ENCODE measurements at regions not wholly inside any gene's neighbourhood (a gene's known extent, or its start where the extent isn't known, plus 50 kb on each side); places are given as distances from the start of the nearest gene placed in this dataset.

DNA sequence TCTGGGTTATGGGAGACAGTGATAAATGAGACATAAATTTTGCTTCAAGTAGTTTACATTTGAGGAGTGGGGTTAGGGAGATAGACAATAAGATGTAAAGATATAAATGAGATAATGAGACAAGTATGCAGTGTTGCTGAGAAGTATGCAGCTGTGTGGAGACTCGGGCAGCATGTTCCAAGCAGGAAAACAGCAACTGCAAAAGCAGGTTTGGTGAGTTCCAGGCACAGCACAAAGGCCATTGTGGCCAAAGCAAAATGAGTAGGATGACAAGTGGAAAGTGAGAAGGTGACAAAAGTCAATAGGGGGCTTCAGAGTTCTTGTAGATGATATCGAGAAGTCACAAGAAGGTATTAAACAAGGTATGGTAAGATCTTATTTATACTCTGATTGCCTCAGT lies 259.1 kb upstream of the PEX5L start:
- no peaks in the 10 kb centered on the region for H4K20me1 ChIP-seq (ENCODE audit: control insufficient read depth, insufficient read depth, low read length, poor library complexity, severe bottlenecking)
- Mint-ChIP-seq H3K4me3 (no peak overlapping the region), H3K27me3 (peaks cover 13% of the 10 kb centered on the region), H3K4me1 (no peaks in the 10 kb centered on the region), H3K9me3 (ENCODE audit: insufficient read depth) (no peaks in the 10 kb centered on the region), H3K27ac (no peak overlapping the region)
- no peaks in the 10 kb centered on the region for H3K4me1 ChIP-seq (ENCODE audit: control insufficient read depth in 2 of 2, insufficient read depth in 2 of 2, low read length in 2 of 2)
- H3K9ac ChIP-seq (ENCODE audit: low read length): no peak overlapping the region
- ChIA-PET CTCF (no interaction called here), POLR2A (no interaction called here)
- no peak for ATAC-seq (ENCODE audit: low read depth)
- no peaks in the 10 kb centered on the region for H3K27me3 ChIP-seq (replicated peaks in 1 of 4; ENCODE audit: control extremely low read depth in 1 of 4, control insufficient read depth in 3 of 4, insufficient read depth in 4 of 4, low read length in 3 of 4)
- H3K4me2 ChIP-seq (replicated peaks; ENCODE audit: low read depth, low read length, poor library complexity, severe bottlenecking): no peak overlapping the region
- no peak overlapping the region for H3K4me3 ChIP-seq (ENCODE audit: control extremely low read depth in 1 of 5, extremely low read depth in 1 of 5, insufficient read depth in 1 of 5, low read depth in 2 of 5, low read length in 4 of 5)
- no peak for DNase-seq
- H3K36me3 ChIP-seq (replicated peaks in 1 of 2; ENCODE audit: control extremely low read depth in 1 of 2, control insufficient read depth in 1 of 2, extremely low read depth in 1 of 2, insufficient read depth in 2 of 2, low read length in 1 of 2): no peaks in the 10 kb centered on the region
- H3K79me2 ChIP-seq (ENCODE audit: control insufficient read depth, insufficient read depth, low read length): no peaks in the 10 kb centered on the region
- 50% methylated on average over 1 of the region's 2 CpGs for WGBS (ENCODE audit: insufficient coverage)
- no peak overlapping the region for H2AFZ ChIP-seq (ENCODE audit: insufficient read depth, low read depth, low read length, poor library complexity, severe bottlenecking)
- no peaks in the 10 kb centered on the region for H3K9me3 ChIP-seq (ENCODE audit: control extremely low read depth in 1 of 3, control insufficient read depth in 2 of 3, insufficient read depth in 1 of 3, low read length in 2 of 3)
- H3K27ac ChIP-seq (ENCODE audit: low read length in 2 of 2): no peak overlapping the region
- TF ChIP-seq, protein P1, sequence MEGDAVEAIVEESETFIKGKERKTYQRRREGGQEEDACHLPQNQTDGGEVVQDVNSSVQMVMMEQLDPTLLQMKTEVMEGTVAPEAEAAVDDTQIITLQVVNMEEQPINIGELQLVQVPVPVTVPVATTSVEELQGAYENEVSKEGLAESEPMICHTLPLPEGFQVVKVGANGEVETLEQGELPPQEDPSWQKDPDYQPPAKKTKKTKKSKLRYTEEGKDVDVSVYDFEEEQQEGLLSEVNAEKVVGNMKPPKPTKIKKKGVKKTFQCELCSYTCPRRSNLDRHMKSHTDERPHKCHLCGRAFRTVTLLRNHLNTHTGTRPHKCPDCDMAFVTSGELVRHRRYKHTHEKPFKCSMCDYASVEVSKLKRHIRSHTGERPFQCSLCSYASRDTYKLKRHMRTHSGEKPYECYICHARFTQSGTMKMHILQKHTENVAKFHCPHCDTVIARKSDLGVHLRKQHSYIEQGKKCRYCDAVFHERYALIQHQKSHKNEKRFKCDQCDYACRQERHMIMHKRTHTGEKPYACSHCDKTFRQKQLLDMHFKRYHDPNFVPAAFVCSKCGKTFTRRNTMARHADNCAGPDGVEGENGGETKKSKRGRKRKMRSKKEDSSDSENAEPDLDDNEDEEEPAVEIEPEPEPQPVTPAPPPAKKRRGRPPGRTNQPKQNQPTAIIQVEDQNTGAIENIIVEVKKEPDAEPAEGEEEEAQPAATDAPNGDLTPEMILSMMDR (IDR thresholded peaks at IDR 0.05): no peak
- TF ChIP-seq EZH2 (IDR thresholded peaks at IDR 0.05; ENCODE audit: borderline replicate concordance, insufficient read depth, low read depth, low read length, poor library complexity, severe bottlenecking): no peak
- intact Hi-C loops (cut with micrococcal nuclease): no loop called here

DNA sequence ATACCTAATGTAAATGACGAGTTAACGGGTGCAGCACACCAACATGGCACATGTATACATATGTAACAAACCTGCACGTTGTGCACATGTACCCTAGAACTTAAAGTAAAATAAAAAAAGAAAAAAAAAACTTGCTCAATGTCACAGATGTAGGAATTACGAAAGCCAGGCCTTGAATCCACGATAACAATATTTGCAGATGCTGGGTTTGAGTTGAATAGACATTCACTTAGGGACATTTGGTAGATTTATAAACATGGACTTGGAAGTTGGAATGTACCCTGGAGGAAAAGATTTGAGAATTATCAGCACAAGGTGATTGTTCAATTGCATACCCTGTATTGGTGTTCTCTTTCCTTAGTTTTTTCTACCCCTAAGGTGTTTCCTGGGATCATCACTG lies 260.2 kb upstream of the PEX5L start:
- ATAC-seq (ENCODE audit: low read depth): no peak
- no peak for DNase-seq
- H3K4me1 ChIP-seq (ENCODE audit: control insufficient read depth in 2 of 2, insufficient read depth in 2 of 2, low read length in 2 of 2): no peaks in the 10 kb centered on the region
- WGBS (ENCODE audit: insufficient coverage): 88% methylated on average over 2 of the region's 5 CpGs
- no peak overlapping the region for H2AFZ ChIP-seq (ENCODE audit: insufficient read depth, low read depth, low read length, poor library complexity, severe bottlenecking)
- no peak overlapping the region for H3K4me3 ChIP-seq (ENCODE audit: control extremely low read depth in 1 of 5, extremely low read depth in 1 of 5, insufficient read depth in 1 of 5, low read depth in 2 of 5, low read length in 4 of 5)
- Mint-ChIP-seq H3K4me1 (no peaks in the 10 kb centered on the region), H3K9me3 (ENCODE audit: insufficient read depth) (no peaks in the 10 kb centered on the region), H3K27me3 (peaks cover 13% of the 10 kb centered on the region), H3K4me3 (no peak overlapping the region), H3K27ac (no peak overlapping the region)
- ChIA-PET POLR2A (no interaction called here), CTCF (no interaction called here)
- H3K27ac ChIP-seq (ENCODE audit: low read length in 2 of 2): no peak overlapping the region
- no peaks in the 10 kb centered on the region for H3K9me3 ChIP-seq (ENCODE audit: control extremely low read depth in 1 of 3, control insufficient read depth in 2 of 3, insufficient read depth in 1 of 3, low read length in 2 of 3)
- intact Hi-C loops (cut with micrococcal nuclease): no loop called here
- TF ChIP-seq EZH2 (IDR thresholded peaks at IDR 0.05; ENCODE audit: borderline replicate concordance, insufficient read depth, low read depth, low read length, poor library complexity, severe bottlenecking): no peak
- TF ChIP-seq, protein P1 (IDR thresholded peaks at IDR 0.05): no peak
- H3K27me3 ChIP-seq (replicated peaks in 1 of 4; ENCODE audit: control extremely low read depth in 1 of 4, control insufficient read depth in 3 of 4, insufficient read depth in 4 of 4, low read length in 3 of 4): no peaks in the 10 kb centered on the region
- H3K4me2 ChIP-seq (replicated peaks; ENCODE audit: low read depth, low read length, poor library complexity, severe bottlenecking): no peak overlapping the region
- no peaks in the 10 kb centered on the region for H3K79me2 ChIP-seq (ENCODE audit: control insufficient read depth, insufficient read depth, low read length)
- no peaks in the 10 kb centered on the region for H4K20me1 ChIP-seq (ENCODE audit: control insufficient read depth, insufficient read depth, low read length, poor library complexity, severe bottlenecking)
- no peaks in the 10 kb centered on the region for H3K36me3 ChIP-seq (replicated peaks in 1 of 2; ENCODE audit: control extremely low read depth in 1 of 2, control insufficient read depth in 1 of 2, extremely low read depth in 1 of 2, insufficient read depth in 2 of 2, low read length in 1 of 2)
- no peak overlapping the region for H3K9ac ChIP-seq (ENCODE audit: low read length)
